Cardiac fibroblast (primary cell): ENCODE measurements at regions not wholly inside any gene's neighbourhood (a gene's known extent, or its start where the extent isn't known, plus 50 kb on each side); places are given as distances from the start of the nearest gene placed in this dataset.

ENCODE experiments used
- DNase-seq, 2 donors: peaks; one replicate each; pipeline versions ENCODE4 v3.0.0 to v3.0.0-alpha.2; 2010; ENCODE audit warnings: low read depth in 2 of 2
- H3K4me3 ChIP-seq, 2 donors: replicated peaks in 1 of 2; 1 replicate in 1 of 2; 2 replicates in 1 of 2; pipeline ENCODE4 v1.5.1; 2011; ENCODE audit warnings: low read depth in 2 of 2, low read length in 2 of 2, mild to moderate bottlenecking in 2 of 2, moderate library complexity in 1 of 2
- TF ChIP-seq, protein P1 (sequence below): IDR thresholded peaks from one replicate; pipeline ENCODE4 v1.5.1; 2011; ENCODE audit warnings: low read depth, mild to moderate bottlenecking, low read length, inconsistent platforms

DNA sequence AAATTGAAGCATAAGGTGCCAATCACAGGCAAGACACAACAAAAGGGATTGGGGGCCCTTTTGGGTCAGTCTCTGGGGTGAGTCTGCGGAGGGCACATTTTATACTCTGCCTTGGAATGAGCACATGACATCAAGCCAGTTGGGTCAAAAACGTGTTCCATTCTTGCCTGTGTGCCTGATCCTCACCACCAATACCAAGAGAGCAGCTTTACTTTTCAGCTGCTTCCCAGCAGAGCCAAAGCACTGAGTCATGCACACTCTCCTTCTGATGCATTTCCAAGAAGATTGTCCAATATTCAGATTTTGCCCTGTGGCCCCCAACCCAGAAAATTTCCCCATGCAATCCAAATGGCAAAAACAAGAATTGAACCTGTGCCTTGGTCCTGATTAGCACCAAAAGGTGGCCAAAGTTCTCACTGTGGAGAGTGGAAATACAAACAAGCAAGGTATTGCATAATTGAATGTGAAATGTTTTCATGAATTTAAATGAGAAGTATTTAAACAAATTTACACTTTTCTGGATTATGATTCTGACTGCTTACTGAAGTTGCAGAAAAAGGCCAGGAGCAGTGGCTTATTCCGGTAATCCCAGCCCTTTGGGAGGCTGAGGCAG, 217.8 kb upstream of the SOX9 start:
- TF ChIP-seq, protein P1, sequence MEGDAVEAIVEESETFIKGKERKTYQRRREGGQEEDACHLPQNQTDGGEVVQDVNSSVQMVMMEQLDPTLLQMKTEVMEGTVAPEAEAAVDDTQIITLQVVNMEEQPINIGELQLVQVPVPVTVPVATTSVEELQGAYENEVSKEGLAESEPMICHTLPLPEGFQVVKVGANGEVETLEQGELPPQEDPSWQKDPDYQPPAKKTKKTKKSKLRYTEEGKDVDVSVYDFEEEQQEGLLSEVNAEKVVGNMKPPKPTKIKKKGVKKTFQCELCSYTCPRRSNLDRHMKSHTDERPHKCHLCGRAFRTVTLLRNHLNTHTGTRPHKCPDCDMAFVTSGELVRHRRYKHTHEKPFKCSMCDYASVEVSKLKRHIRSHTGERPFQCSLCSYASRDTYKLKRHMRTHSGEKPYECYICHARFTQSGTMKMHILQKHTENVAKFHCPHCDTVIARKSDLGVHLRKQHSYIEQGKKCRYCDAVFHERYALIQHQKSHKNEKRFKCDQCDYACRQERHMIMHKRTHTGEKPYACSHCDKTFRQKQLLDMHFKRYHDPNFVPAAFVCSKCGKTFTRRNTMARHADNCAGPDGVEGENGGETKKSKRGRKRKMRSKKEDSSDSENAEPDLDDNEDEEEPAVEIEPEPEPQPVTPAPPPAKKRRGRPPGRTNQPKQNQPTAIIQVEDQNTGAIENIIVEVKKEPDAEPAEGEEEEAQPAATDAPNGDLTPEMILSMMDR = no peak
- H3K4me3 ChIP-seq = no peak overlapping the region
- peak; percentile 12 to 18 for DNase-seq

DNA sequence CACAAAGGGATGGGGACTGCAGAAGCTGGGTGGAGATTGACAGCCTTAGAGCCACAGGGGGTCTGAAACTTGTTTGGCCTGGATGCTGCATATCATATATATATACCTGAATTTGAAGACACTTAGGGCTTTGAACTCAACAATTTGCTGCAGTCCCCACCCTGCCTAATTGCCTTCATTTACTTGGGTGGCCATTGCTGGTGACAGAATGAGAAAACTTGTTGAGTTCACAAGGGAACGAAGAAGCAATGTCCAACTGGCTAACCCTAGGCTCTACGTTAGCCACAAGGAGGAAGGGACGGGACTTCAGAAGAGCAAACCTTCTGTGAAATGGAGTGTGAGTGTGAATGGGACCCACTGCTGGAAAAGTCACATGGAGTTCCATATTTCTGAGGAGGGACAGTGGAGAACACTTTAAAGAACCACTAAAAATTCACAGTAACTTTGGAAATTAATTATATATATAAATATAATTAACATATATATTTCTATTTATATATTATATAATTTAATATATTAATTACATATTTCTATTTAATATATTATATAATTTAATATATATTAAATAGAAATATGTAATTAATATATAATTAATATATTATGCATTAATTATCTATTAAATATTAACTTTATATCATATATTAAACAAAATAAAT, 215.3 kb upstream of the SOX9 start:
- TF ChIP-seq, protein P1 = no peak
- H3K4me3 ChIP-seq = no peak overlapping the region

DNA sequence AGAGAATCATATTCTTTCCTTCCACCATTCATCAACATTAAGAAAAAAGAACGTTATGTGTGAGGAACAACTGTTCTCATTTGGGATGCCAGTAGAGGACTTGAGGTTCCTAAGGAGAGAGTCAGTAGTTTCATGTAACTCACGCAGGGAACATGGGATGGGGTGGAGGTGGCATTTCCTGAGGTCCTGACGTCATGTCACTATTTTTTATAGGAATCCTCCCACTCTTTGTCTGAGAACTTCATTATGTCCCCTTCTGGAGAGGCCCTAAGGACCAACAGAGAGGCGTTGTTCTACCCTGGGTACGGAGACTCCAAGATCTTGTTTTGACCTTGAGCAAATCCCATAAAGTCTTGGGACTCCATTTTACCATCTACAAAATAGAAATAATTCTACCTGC, 211.7 kb upstream of the SOX9 start:
- TF ChIP-seq, protein P1 = no peak
- no peak for DNase-seq
- H3K4me3 ChIP-seq = no peak overlapping the region

More for the DNA sequence above, 215.3 kb upstream of the SOX9 start:
- no peak for DNase-seq

DNA sequence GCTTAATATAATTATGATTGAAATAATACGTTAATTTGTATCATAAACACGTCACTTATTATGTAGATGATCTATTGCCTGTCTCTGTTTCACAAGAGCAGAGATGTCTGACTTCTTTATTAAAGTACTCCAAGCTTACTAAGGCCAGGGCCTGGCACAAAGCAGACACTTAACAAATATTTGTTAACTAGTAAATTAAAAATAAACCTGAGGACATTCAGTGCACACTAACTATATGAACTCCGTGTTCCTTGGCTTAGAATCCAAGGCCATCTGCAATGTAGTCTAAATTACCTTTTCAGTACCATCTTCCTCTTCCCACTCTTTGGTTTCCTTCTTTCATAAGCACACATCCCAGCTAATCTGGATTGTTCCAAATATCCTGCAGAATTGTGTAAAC, 210.8 kb upstream of the SOX9 start:
- TF ChIP-seq, protein P1 = no peak
- no peak for DNase-seq
- no peak overlapping the region for H3K4me3 ChIP-seq

DNA sequence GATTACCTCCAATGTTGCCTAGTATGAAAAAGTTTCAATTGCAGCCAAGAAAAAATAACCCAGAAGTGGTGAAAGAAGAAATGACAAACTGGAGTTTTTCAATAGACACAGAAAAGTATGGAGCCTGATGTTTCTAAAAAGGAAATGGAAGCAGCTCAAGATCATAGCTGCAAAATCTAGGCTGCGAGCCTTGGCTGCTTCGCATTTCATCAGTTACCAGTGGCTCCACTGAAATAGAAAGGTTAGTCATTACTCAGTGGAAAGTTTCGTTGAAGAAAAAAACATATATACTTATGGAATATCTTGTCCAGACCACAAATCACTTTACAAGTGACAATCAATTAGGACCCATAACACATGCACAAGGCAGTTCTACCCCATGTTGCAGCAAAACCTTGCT, 206.8 kb upstream of the SOX9 start:
- no peak overlapping the region for H3K4me3 ChIP-seq
- TF ChIP-seq, protein P1 = no peak
- DNase-seq = no peak

DNA sequence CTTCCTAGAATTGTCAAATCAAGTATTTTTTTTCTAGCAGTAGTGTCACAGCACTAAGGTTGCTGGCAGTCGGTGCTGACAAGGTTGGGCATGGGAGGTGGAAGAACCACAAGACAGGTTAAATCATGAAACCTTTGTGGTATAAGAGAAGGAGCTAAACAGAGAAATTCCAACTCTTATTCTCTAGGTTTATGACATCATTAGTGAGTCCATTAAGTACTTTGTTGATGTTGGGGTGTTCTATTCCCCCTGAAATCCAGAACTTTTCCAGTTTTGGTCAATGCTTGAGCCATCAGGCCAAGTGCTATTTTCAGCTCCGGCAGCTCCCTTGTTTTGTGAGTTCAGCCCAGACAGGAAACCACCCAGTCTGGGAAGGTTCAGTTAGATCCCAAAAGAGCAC, 206.0 kb upstream of the SOX9 start:
- DNase-seq = no peak
- no peak overlapping the region for H3K4me3 ChIP-seq
- TF ChIP-seq, protein P1 = no peak
